HG02623 (cell line): ENCODE measurements at regions not wholly inside any gene's neighbourhood (a gene's known extent, or its start where the extent isn't known, plus 50 kb on each side); places are given as distances from the start of the nearest gene placed in this dataset.
A peak's percentile ranks its signal among the peaks of the same experiment; 100 is the strongest.

Experiments
- ATAC-seq: cut with Tn5 transposase; IDR thresholded peaks from one replicate; pipeline ENCODE4 v1.9.1; 2021; ENCODE audit warnings: moderate library complexity; ENCODE audit not compliant: unreplicated experiment

DNA sequence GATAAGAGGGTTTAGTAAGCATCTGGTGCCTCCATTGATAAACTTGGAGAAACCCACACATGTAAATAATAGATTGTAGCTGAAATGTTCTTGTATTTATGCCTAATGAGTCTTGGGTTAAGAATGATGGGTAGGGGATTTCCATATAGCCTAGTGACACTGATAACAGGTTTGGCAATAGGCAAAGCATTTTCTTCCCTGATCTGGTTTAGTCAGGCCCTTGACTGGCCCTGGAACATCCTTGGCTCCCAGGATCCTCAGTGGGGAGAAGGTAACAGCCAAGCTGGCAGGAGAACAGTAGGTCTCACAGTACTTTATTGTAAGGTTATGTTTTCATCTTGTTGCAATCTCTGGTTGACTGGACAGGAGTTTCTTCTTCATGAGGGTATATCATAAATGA, 228.4 kb downstream of the DIPK2A start:
- ATAC-seq: no peak

DNA sequence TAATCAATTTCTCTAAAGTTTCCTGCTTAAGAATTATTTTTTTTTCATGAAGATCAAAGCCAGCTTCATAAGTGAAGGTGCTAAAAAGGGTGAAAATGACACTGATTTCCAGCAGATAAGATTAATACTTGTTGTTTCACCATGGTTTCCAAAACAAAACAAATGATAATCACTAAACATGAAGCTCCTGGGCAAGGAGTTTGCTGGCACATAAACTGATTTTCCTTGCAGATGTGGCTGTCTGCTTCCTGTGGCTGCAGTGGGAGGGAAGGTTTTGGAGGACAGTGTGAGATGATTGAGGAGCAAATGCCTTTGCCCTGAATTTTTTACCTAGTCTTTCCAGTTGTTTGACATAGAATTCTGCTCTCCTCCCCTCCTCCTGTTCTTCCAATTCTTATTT, 228.8 kb downstream of the DIPK2A start:
- no peak for ATAC-seq

DNA sequence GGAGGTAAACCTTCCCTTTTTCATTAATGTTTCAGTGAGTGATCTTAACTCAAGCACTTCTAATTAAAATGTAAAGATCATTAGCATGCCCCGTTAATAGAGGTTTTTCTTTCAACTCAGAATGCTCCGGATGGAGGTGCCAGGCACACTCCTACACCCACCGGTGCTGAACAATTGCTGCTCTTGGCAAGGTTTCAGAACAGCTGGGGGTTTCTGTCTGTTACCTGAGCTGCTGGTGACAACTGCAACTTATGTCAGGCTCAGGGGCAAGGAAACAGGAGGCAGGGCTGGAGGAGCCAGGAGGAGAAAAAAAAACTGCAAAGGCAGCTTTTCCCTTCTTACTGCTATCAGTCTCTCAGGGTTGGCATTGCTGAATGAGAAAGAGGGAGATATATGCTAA, 250.1 kb downstream of the DIPK2A start:
- ATAC-seq: no peak

DNA sequence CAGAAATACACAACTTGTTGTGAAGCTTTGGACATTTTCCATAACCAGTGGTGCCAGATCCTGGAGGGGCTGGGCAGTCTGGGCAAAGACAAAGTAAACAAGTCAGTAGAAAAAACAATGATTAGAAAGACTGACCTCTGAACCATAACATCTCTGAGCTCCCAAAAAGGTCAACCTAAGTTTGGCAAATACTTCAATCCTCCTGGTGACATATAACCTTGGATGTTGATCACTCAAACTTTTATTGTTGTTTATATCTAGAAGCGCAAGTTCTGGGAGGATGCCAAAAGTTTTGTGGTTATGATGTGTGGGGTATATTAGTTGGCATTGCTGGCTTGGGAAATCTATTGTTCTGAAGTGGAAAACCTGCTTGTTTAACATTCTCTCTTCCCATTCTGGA, 257.7 kb downstream of the DIPK2A start:
- no peak for ATAC-seq

DNA sequence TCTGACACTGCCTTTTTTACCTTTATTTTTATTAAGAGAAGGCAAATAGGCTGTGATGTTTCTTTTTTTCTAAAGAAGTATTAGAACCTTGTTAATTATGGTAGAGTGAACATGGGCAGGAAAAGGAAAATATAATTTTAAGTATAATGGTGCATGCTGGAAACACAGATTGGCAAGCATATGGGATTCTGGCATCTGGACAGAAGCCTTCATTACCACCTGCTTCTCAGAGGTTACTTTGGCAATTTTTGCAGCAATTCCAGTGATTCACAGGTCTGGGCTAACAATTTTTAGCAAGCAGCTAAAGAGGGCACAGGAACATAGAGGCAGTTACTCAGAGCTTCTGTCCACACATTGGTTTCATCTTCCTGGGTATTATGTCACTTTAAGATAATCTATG, 258.3 kb downstream of the DIPK2A start:
- ATAC-seq: no peak

DNA sequence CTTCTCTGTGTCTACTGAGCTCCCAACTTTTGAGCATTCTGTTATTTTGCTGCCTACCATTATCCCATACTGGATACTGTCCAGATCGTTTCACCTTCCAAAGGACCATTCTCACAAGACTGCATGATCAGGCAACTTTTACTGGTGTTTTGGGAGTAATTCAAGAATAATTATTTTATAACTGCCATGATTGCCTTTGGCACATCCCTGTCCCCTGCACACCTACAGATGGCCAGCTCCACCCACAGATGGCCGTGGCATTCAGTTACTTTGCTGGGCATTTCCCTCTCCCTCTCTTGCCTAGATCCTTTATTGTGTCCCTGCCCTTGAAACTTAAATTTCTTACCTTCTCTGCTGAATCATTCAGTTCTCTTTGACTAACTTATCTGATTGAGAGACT, 263.9 kb downstream of the DIPK2A start:
- no peak for ATAC-seq

DNA sequence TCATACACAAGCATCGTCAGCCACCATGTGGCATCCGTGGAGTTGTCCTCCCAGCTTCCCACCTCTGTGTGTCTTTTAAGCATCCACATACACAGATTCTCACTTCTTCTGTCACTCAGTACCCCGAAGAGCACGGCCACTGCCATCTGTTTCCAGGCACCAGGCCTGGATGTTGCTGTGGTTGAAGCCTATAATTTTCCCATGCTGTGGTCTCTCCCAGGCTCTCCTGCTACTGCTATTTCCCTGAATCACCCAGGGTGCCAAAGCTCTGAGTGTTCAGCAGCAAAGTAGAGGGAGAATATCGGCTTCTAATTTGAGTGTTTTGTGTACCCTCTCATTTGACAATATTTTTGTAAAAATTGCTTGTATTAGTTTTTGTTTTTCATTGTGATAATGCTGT, 265.7 kb downstream of the DIPK2A start:
- no peak for ATAC-seq

DNA sequence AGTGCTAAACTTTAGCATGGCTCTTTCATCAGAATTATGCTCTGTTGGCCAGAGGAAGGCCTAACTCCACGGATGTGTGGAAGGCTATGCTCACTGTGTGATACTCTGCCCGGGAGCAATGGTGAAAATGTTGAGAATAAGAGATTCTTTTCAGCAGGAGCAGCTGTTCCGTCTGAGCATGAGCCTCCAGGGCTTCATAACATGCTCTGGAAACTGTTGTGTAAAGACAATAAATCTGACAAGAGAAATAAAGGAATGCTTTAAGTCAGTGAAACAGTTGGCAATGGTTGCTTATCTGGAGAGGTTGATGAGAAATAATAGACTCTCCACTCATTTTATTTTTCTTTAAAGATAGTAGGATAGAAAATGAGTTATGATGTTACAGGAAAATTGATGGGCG, 269.8 kb downstream of the DIPK2A start:
- no peak for ATAC-seq

DNA sequence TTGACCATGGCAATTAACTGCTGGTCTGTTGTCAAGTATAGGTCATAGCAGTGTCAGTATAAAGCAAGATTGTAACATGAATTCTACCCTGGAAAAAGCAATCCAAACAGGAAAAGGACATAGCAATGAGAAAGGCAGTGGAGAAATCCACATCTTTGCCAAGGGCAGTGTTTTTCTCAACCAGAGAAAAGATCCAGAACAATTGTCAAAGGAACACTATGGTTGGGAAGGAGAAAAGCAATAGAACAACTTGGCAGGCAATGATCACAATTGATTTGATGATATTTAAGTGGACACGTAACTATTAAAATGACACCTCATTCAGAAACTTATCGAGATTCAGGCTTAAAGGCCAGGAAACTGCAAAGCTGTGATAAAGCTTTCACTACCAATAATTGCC, 271.1 kb downstream of the DIPK2A start:
- no peak for ATAC-seq

DNA sequence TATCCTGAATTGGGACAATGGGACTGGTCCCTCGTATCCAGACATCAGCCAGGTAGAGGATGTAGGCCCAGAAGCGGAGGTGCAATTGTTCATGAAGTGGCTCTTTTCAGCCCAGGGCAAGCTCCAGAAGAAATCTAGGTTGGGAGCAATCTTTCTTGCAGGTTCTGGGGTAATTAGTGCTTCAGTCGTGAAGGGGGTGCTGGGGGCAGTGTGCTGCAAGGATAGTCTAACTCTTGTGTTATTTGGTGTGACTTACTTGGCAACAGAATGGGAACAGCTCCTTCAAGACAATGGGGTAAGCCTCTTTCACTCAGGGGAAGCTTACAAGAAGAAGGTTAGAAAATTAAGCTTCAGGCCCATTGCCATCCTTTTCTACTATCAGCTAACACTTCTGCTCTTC, 273.0 kb downstream of the DIPK2A start:
- ATAC-seq: no peak

DNA sequence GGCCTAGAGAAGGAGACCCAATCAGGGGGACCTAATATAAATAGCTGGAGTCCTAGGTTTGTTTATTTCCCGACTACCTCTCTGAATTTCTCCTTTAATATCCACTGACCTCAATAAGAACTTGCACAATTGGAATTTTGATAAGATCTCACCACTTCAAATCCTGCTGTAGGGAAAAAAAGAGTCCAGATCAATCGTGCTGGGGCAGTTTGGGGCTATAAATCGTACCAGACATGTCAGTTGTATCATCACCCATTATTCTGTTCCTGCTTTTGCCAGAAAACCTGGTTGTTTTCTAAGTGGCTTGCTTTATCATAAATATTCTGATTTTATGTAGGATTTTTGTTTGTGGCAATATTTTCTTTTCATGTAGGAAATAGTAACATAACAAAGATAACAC, 281.3 kb downstream of the DIPK2A start:
- ATAC-seq: no peak

DNA sequence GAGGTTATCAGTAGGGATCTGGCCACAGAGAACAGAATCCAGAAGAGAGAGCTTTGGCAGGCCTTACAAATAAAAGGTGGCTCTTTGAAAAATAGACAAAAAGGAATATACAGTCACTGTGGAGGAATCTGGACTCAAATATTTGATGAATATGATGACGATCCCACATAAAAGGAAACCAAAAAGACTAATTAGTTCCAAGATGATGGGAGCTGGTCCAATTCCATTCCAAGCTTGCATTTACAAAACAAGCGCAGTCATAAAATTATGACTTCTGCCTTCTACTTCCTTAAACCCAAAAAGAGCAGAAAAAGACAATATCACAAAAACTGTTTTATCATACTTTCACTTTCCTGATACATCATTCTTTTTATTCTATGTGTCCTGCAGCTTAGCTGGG, 285.8 kb downstream of the DIPK2A start:
- no peak for ATAC-seq

DNA sequence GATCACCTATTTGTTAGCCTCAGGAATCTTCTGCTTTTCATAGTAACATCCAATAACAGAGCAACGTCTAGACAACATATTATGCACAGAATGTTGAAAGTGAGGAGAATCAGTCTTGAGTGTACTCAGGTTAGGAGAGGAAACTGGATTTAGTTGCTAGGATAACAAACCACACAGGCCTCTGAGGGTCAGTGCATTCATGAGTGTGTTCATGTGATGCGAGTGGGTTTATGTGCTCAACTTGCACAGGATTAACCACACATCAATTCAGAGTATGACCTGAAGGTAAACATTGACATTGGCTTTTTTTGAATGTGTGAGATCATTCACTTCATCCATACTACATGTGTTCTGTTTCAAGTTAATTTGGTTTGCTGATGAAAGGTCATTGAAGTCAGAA, 287.6 kb downstream of the DIPK2A start:
- ATAC-seq: no peak

DNA sequence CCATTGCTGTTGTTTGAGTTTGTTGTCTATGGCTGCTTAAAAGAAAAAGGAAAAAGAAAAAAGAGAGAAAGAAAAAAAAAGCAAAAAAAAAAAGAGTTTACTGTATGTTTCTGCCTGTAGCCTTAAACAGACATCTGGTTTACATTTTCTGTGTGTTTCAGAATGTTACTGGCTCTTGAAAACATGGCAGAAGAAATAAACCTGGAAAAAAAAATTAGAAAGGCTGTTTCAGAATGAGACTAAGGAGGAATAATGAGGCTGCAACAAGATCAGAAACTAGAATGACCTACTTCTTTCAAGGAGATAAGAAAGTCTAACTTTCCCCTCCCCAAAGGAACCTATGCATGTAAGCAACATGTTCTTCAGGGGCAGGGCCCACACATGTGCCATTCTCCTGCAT, 292.1 kb downstream of the DIPK2A start:
- no peak for ATAC-seq

DNA sequence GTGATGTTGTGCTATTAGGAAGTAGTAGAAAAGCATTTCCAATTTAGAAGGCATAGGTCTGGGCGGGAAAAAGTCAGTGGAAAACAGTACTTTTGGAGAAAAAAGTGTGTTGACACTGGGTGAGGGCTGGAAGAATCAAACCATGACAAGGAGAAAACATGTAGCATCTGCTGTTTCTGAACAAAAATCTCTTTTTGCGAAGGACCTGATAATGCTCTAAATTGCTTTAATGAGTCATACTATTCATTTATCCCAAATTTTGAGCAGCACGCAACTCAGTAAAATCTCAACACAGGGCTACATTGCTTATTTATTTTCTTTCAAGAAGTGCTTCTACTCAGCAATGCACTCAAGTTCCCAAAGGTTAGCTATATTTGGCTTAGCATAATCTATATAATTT, 292.7 kb downstream of the DIPK2A start:
- ATAC-seq: no peak

DNA sequence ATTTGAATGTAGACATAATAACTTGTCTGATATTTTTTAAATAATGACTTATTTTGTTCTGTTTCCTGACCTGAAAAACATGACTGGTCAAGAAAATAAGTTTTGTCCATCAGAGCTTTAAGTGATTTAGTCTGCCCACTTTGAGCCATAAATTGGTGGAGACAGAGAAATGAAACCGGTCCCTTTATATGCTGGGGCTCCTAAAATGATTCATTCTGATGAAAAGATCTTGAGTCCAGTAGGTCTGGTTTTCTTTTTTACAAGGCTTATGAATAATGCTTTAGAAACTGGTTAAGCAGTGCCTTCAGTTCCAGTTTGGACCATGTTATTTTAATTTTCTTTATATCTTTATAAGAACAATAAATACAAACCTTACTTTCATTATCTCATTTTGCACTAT, 293.2 kb downstream of the DIPK2A start:
- ATAC-seq: no peak

DNA sequence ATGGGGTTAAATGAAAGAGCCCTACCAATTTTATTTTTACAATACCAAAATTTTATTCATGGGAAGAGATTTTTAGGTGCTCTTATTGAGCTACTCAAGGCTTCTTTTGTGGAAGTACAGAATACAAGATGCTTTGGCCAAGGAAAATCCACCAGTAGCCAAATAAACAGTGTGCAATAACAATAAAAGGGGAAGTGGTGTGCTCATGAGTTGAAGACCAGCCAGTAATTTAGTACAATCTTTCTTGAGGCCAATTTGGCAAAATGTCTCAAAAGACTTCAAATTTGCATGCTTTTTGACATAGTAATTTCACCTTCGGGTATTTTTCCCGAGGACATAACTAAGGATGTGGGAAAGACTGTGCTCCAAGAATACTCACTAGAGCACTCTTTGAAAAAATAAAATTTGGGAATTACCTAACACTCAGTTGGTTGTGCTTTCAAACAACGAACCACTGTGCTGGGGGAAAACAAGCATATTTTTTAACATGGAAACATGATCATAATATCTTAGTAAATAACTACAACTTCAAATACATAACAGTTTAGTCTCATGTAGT, 294.0 kb downstream of the DIPK2A start:
- no peak for ATAC-seq

DNA sequence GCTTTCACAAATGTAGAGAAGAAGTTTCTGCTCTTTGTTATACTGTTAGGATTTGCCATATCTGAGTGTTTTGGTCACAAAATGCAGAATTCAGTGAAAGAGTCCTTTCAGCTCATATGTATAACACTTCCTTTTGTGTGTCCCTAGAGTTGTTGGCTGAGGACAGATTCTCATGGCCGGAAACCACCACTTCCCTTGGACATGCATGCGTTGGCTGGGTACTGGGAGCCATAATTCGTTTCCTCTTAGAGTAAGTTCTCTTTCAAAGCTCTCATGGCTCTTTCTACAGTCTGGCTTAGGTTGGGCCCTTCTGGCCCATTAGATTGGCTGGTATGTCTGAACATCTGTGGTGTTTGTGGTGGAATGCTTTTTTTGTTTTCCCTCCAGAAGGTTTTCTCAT, 298.5 kb downstream of the DIPK2A start:
- ATAC-seq: peak; percentile 76

DNA sequence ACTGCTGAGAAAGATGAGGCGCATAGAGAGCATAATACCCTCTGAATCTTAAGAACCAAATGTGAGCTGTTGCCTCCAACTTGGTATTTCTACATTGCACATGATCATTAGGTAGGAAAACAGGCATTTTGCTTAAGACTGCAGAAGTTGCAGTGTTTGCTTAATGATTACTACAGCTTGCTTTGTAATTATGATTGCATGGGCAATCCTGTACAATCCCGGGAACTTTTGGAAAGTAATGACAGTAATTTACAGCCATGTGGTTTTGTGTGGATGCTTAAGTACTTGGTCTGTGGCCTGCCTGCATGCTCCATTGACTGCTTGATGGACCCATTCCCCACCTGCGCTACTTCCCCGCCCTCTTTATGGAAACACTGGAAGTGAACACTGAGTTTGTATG, 301.1 kb downstream of the DIPK2A start:
- no peak for ATAC-seq

DNA sequence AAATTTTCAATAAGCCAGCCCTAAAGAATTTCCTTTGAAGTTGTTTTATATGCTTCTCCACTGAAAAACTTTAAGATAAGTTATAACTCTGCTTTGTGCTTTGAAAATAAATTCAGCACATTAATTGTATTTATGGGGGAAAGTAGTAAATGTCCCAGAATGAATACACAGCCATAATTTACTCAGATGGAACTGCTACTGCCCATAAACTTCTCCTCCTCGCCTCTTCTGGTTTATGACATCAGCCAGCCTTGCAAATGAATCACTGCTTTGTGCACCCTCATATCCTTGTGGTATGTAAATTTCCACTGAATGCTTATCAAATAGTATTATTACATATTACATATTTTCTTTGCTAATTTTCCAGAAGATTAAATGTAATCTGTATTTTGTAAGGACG, 302.0 kb downstream of the DIPK2A start:
- no peak for ATAC-seq

DNA sequence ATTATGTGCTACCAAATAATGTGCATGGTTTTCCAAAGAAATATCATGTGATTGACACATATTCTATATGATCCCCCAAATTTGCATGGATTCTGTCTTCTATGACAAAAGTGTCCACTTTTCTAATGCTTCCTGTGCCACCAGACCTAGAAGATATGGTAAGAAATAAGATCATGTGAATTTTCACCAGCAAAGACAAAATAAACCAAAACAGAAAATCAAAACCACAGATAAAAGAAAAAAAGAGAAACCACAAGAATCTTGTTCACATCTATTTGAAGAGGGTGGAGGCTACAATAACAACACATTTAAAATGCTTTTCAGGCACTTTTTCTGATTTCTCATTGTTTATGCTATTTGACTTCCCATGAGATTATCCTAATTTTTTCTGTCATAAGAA, 303.4 kb downstream of the DIPK2A start:
- ATAC-seq: no peak

DNA sequence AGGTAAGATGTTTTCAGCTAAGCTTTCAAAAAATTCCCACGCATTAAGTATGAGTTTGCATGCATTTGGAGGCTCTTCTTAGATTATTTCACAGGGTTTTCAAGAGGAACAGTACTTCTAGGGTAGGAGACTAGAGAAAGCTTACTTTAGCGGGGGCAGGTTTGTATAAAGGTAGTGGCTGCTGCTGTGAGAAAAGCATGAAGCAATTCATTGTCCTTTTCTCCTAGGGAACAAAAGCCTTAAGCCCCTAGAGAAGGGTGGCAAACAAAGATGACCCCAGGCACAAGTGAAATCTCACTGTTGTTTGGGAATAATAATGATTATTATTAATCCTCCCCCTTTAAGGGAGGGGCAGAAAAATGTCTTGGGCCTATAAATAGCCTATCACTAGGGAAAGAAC, 310.7 kb downstream of the DIPK2A start:
- no peak for ATAC-seq

DNA sequence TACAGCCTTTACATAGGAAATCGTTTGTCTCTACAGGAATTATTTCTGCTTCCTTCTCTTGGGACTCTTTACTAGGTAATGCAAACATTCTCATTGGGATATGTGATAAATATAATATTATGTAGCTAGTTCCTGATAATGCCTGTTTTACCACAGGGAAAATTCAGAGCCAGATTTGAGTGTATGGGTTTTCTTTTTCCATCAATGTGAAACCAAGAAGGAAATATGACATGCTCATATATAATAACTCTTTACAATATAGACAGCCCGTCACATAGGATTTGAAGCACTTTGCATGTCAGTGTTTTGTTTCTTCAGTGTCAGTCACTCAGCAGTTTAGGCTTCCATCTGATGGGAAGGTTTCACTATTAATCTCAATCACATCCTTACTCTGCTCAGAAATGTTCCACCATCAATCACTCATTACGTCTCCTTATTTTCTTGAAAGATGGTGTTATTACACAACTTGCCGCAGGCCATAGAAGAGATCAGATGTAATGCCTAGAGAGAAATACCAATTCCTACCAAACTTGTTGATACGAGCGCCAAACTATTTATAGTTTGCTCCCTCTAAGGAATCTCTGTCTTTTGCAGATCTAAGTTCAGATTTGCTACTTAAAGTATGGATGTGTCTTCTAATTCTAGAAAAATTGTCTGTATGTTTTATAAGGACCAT, 314.8 kb downstream of the DIPK2A start:
- no peak for ATAC-seq
